ENCODE measurements at regions not wholly inside any gene's neighbourhood (a gene's known extent, or its start where the extent isn't known, plus 50 kb on each side); places are given as distances from the start of the nearest gene placed in this dataset.
"Not testable (repeated sequence)": the region's sequence is repeated elsewhere in the genome, so short reads cannot be mapped to it uniquely, and the experiment has no call there.

- no peak for DNase-seq
Measured at GRCh38 chrX:95218976-95219375, 1465.7 kb upstream of the DIAPH2 start.

- DNase-seq = no peak
Measured at GRCh38 chrX:95248386-95248785, 1436.3 kb upstream of the DIAPH2 start.

DNA sequence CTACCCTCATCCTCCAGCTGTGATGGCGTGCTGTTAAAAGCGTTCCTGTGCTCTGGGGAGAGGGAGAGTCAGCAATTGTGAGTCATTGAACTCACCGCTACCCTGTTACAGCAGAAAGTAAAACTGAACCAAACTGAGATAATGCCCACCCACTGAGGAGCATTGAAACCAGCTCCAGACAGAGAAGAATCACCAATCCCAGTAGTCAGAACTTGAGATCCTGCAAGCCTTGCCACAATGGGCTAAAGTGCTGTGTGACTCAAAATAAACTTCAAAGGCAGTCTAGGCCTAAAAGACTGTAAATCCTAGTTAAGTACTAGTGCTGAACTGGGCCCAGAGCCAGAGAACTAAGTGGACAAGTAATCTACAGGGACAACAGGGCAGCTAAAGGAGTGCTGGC, 1394.2 kb upstream of the DIAPH2 start:
- DNase-seq = no peak

DNA sequence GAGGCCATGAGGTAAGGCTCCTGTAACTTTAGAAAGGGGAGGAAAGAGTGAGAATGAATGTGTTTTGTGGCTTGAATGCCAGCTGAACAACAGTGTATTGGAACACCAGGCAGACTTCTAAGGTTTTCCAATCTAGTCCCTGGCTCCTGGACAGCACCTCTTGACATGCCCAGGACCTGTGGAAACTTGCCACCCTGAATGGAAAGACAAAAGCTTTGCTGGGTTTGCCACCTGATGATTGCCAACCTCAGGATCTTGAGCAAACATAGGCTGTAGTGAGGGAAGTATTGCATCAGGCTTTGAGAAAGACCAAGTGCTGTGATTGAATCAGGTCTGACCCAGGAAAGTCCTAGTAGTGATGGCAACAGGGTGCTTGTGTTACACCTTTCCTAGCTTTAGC, 1393.1 kb upstream of the DIAPH2 start:
- DNase-seq = peak; percentile 16

DNA sequence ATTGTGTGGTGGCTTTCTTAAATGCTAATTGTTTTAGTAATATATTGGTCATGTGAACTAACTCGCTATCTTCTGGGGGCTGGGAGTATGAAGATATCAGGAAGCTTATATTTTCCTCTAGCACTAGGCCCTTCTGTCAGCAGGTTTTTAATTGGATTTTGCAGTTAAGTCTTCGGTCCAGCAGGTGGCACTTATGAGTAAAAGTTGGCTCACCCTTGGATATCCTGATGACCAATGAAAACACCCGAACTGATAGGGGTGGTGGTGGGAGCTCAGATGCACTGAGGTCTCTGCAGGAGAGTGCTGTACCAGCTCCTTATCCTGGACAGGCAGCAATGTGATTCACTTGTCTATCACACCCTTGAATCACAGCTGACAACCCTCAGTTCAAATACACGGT, 1365.8 kb upstream of the DIAPH2 start:
- DNase-seq = no peak

DNA sequence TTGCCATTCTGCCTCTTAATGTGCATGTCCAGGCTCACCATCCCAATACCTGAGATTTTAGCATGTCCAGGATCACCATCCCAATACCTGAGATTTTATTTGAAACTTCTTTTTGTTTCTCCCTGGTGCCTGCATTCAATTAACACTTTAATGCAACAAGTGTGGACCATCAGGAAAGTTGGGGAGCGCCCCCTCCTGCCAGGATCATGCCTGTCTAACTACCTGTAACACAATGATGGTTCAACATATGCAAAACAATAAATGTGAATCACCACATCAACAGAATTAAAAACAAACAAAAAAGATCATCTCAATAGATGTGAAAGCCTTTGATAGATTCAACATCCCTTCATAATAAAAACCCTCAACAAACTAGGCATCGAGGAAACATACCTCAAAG, 1359.5 kb upstream of the DIAPH2 start:
- DNase-seq = no peak

DNA sequence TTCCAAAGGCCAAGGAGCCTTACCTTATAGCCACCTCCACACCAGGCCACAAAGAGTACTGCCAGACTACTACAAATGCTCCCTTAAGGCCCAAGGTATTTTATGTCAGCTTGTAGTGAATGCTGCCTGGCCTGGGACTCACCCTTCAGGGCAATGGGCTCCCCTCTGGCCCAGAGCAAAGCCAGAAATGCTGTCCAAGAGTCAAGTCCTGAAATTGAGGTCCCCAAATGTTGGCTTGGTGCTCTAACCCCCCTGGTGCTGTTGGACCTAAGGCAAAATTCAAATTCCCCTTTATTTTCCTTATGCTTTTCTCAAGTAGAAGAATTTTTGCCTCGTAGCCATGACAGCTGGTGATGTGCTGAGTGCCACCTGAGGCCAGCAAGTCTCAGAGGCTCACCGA, 1354.3 kb upstream of the DIAPH2 start:
- no peak for DNase-seq

DNA sequence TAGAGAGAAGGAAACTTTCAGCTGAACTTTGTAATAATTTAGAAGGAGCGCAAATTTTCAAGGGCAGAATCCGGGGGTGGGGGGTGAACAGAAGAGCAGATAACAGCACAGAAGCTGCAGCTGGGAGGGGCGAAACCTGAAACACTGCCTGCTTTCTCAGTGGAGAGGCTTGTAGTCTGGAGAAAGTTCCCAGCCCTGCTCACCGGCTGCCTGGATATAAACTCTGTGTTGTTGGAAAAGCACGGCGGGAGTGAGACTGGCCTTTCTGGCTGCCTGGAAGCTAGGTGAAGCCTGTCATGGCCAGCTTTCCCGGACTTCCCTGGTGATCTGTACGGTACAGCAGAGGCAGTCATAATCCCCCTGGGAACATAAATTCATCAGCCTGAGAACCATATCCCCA, 1352.1 kb upstream of the DIAPH2 start:
- DNase-seq = no peak

DNA sequence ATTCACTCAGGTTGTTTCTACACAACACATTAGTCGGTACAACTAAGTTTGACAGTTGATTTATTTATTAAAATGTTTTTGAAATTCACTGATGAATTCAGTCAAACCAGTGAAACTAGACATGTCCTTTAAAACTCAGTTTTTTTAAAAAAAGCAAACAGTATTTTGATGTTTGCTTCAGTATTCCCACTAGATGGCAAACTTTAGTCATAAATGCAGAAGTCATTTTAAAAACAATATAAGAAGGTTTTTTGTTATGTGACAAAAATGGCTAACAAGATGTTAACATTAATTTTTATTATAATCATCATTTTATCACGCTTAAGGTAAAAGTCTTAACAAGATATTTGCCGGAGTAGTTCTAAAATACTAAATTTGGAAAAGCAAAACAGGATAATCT, 1337.8 kb upstream of the DIAPH2 start:
- DNase-seq = peak; percentile 34

GRCh38 chrX:95350774-95351488, 1333.7 kb upstream of the DIAPH2 start:
- no peak for DNase-seq

DNA sequence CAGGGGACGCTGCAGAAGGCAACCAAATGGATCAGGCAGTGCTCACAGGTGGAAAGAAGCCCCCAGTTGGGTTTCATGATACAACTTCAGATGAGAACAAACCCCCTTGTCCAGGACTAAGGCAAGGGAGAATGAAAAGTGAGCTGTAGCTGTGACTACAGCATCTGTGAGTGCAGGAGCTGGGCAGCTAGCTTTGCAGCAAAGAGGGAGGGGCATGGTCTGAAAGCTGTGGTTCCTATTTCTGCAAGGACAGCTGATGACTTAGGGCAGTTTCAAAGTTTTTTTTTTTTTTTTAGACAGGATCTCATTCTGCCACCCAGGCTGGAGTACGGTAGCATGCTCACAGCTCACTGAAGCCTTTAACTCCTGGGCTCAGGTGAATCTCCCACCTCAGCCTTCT, 1317.4 kb upstream of the DIAPH2 start:
- DNase-seq = no peak

DNA sequence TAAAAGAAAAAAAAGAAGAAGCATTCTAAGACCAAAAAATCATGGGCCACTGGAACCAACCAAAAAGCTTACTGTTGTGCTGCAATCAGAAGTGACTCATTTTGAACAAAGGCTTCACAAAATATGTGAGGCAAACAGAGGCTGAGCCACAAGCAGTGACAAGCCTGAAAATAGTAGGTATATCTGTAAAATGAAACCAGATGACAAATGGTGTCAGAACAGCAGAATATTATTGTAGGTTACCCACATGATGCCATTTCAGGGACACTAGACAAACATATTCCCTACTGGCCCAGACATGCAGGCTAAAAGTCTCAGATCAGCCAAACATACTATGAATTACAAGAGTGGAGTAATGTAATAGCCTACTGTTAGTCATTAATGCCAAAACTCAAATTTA, 1301.8 kb upstream of the DIAPH2 start:
- DNase-seq = peak; percentile 88

DNA sequence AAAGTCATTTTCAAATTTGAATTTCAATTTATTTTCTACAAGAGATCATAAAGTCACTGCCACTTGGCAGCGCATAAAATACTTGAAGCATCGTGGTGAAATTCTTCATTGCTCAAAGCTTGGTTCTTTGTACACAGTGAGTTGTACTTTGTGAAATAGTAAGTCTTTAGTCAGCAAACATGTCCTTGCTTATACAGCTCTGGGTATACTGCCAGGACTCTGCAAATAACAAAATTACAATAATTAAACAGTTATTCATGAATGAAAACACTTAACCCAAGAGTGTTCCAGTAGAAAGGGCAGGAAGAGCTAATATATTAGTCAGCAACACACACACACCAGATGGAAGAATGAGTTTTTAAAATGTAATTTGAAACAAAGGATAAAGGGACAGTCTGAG, 1300.9 kb upstream of the DIAPH2 start:
- DNase-seq = peak; percentile 86

GRCh38 chrX:95427389-95427788, 1257.3 kb upstream of the DIAPH2 start:
- DNase-seq = no peak

GRCh38 chrX:95435198-95435597, 1249.4 kb upstream of the DIAPH2 start:
- no peak for DNase-seq

DNA sequence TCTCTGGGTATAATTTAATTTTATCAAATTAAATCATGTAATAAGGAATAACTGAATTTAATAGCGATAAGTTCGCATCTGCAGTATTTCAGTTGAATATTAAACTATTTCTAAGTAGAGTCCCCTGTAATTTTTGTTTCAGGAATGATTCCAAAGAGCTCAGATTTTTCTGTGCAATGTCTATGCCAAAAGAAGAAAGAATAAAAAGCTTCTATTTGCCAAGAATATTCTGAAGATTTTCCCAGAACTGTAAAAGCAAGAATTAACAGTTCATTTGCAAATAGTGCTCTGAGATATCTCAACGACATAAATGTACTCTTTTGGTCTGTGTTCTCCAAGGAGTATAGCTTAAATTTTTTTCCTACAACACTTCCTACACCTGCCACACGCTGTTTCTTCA, 1242.8 kb upstream of the DIAPH2 start:
- DNase-seq = no peak

GRCh38 chrX:95484781-95485180, 1199.9 kb upstream of the DIAPH2 start:
- no peak for DNase-seq

DNA sequence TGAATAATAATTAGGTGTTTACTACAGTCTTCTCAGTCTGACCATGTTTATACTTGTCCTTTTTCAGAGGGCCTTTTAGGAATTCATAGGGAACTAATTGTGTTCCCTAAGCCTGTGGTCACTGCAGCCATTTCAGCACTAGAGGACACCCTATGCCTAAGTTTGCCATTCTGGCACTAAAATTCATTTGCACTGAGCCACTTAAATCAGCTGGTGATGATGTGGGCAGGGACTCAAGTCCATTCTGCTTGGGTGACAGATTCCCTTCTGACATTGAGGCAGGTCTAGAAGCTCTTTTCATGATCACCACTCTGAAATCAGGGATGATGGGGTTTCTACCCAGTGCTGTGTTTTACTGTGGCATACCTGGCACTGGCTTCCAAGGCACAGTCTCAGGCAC, 1178.9 kb upstream of the DIAPH2 start:
- DNase-seq = no peak

DNA sequence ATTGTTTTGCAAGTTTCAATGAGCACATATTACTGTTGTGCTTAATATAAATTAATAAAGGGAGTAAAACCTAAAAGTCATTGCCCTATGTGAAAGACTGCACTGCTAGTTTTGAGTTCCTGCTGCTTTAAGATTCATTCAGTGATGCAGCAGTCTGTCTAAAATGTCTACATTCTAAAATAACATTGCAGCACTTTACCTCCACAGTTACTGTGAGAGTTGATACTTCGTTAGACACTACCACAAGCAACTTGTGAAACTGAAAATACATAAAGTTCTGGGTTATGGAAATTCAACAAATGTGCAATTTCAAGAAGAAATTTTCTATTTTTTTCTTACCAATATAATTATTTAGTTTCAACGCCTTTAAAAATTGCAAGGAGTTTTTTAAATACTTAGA, 1175.2 kb upstream of the DIAPH2 start:
- DNase-seq = no peak

- DNase-seq = not testable (repeated sequence)
Measured at GRCh38 chrX:95524018-95524417, 1160.6 kb upstream of the DIAPH2 start.

- no peak for DNase-seq
Measured at GRCh38 chrX:95536111-95536510, 1148.5 kb upstream of the DIAPH2 start.

GRCh38 chrX:95536661-95537060, 1148.0 kb upstream of the DIAPH2 start:
- no peak for DNase-seq

GRCh38 chrX:95539041-95539440, 1145.6 kb upstream of the DIAPH2 start:
- no peak for DNase-seq

GRCh38 chrX:95549552-95549951, 1135.1 kb upstream of the DIAPH2 start:
- DNase-seq = not testable (repeated sequence)

DNA sequence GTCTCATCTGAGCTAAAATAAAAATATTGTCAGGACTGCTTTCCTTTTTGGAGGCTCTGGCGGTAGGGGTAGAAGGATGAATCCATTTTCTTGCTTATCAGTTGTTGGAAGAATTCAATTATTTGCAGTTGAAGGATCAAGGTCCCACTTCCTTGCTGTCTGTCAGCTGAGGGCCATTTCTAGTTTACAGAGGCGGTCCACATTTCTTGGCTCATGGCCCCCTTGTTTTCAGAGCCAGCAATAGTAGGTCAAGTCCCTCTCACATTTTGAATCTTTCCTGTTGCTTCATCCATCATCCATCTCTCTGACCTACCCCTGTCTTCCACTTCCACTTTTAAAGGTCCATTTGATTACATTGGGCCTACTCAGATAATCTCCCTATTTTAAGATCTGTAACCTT, 1099.3 kb upstream of the DIAPH2 start:
- no peak for DNase-seq

DNA sequence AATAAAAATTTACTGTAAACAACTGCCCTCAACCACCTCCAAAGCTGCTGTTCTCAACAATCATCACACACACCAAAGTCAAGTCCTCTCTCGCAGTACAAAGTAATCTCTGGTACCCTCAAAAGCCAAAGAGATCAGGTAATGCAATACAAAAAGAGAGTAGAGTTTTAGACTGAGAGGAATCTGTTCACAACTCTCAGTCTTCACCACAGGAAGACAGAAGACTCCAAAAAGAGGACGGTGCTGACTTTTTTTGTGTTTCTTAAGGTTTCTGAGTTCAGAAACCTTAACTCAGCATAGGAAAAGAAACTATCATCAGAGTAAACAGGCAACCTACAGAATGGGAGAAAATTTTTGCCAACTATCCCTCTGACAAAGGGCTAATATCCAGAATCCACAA, 1072.3 kb upstream of the DIAPH2 start:
- no peak for DNase-seq

All from NCI-H1105 treated with DMSO at 0.1 percent for 48 hours (cell line).